ENCODE measurements at regions not wholly inside any gene's neighbourhood (a gene's known extent, or its start where the extent isn't known, plus 50 kb on each side); places are given as distances from the start of the nearest gene placed in this dataset.

DNA sequence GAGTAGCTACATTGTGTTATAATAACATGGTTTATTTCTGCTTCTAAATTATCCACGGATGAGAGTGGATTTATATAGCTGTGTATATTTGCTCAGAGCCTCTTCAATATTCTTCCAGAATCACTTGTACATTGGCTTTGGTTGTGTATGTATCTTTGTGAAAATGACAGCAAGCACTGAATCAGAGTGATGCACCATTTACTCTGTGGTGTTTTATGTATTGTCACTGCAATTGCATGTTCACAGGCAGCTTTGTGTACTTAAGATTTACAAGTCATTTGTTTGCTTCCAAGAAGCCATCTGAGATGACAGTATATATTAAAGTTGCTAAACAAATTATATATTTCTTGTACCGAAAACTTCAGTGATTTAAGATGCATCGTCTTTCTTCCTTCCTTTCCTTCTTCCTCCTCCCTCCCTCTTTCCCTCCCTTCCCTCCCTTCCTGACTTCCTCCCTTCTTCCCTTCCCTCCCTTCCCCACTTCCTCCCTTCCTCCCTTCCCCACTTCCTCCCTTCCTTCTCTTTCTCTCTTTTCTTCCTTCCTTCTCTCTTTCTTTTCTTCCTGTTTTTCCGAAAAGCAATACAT, 362.3 kb upstream of the GOLIM4 start:
- TF ChIP-seq, protein P1, sequence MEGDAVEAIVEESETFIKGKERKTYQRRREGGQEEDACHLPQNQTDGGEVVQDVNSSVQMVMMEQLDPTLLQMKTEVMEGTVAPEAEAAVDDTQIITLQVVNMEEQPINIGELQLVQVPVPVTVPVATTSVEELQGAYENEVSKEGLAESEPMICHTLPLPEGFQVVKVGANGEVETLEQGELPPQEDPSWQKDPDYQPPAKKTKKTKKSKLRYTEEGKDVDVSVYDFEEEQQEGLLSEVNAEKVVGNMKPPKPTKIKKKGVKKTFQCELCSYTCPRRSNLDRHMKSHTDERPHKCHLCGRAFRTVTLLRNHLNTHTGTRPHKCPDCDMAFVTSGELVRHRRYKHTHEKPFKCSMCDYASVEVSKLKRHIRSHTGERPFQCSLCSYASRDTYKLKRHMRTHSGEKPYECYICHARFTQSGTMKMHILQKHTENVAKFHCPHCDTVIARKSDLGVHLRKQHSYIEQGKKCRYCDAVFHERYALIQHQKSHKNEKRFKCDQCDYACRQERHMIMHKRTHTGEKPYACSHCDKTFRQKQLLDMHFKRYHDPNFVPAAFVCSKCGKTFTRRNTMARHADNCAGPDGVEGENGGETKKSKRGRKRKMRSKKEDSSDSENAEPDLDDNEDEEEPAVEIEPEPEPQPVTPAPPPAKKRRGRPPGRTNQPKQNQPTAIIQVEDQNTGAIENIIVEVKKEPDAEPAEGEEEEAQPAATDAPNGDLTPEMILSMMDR (IDR thresholded peaks at IDR 0.05; ENCODE audit: insufficient read depth, low read depth, low read length): no peak
- TF ChIP-seq EZH2 (IDR thresholded peaks at IDR 0.05; ENCODE audit: insufficient read depth, low read length): no peak
